ENCODE measurements at regions not wholly inside any gene's neighbourhood (a gene's known extent, or its start where the extent isn't known, plus 50 kb on each side); places are given as distances from the start of the nearest gene placed in this dataset.
A peak's percentile ranks its signal among the peaks of the same experiment; 100 is the strongest.

- no peak for DNase-seq
Measured at GRCh38 chr13:76500894-76501293, 385.3 kb downstream of the KCTD12 start.

- DNase-seq = no peak
Measured at GRCh38 chr13:76499891-76500290, 386.3 kb downstream of the KCTD12 start.

- DNase-seq = no peak
Measured at GRCh38 chr13:76489274-76489673, 396.9 kb downstream of the KCTD12 start.

GRCh38 chr13:76481738-76482137 lies 404.5 kb downstream of the KCTD12 start:
- DNase-seq = no peak

GRCh38 chr13:76474966-76475365 lies 411.2 kb downstream of the KCTD12 start:
- DNase-seq = no peak

- DNase-seq = no peak
Measured at GRCh38 chr13:76474356-76474755, 411.8 kb downstream of the KCTD12 start.

- DNase-seq = peak in 1 of 2 experiments; percentile 47
Measured at GRCh38 chr13:76473552-76474134, 412.6 kb downstream of the KCTD12 start.

GRCh38 chr13:76472916-76473315 lies 413.3 kb downstream of the KCTD12 start:
- DNase-seq = no peak

GRCh38 chr13:76471486-76471885 lies 414.7 kb downstream of the KCTD12 start:
- no peak for DNase-seq

- DNase-seq = no peak
Measured at GRCh38 chr13:76470991-76471390, 415.2 kb downstream of the KCTD12 start.

- DNase-seq = no peak
Measured at GRCh38 chr13:76466043-76466442, 420.2 kb downstream of the KCTD12 start.

- DNase-seq = no peak
Measured at GRCh38 chr13:76463314-76463713, 422.9 kb downstream of the KCTD12 start.

GRCh38 chr13:76461999-76462398 lies 424.2 kb downstream of the KCTD12 start:
- DNase-seq = no peak

- DNase-seq = no peak
Measured at GRCh38 chr13:76461484-76461883, 424.7 kb downstream of the KCTD12 start.

- no peak for DNase-seq
Measured at GRCh38 chr13:76459863-76460262, 426.3 kb downstream of the KCTD12 start.

- no peak for DNase-seq
Measured at GRCh38 chr13:76455960-76456359, 430.2 kb downstream of the KCTD12 start.

- DNase-seq = no peak
Measured at GRCh38 chr13:76454991-76455390, 431.2 kb downstream of the KCTD12 start.

GRCh38 chr13:76449716-76450115 lies 436.5 kb downstream of the KCTD12 start:
- no peak for DNase-seq

GRCh38 chr13:76446191-76446590 lies 440.0 kb downstream of the KCTD12 start:
- no peak for DNase-seq

- DNase-seq = no peak
Measured at GRCh38 chr13:76440568-76440967, 445.6 kb downstream of the KCTD12 start.

GRCh38 chr13:76439546-76439945 lies 446.7 kb downstream of the KCTD12 start:
- no peak for DNase-seq

- no peak for DNase-seq
Measured at GRCh38 chr13:76438050-76438449, 448.2 kb downstream of the KCTD12 start.

GRCh38 chr13:76425935-76426334 lies 460.3 kb downstream of the KCTD12 start:
- no peak for DNase-seq

- DNase-seq = no peak
Measured at GRCh38 chr13:76421011-76421410, 465.2 kb downstream of the KCTD12 start.

GRCh38 chr13:76418404-76418803 lies 467.8 kb downstream of the KCTD12 start:
- no peak for DNase-seq

GRCh38 chr13:76414320-76414719 lies 471.9 kb downstream of the KCTD12 start:
- no peak for DNase-seq

Measured in cerebellar nuclear complex (tissue), 1 donor.